GM18870 (cell line): ENCODE measurements at regions not wholly inside any gene's neighbourhood (a gene's known extent, or its start where the extent isn't known, plus 50 kb on each side); places are given as distances from the start of the nearest gene placed in this dataset.
"Not testable (repeated sequence)": the region's sequence is repeated elsewhere in the genome, so short reads cannot be mapped to it uniquely, and the experiment has no call there.

Experiments
- ATAC-seq: cut with Tn5 transposase; IDR thresholded peaks from one replicate; pipeline ENCODE4 v1.9.1; 2021; ENCODE audit warnings: moderate library complexity; ENCODE audit not compliant: unreplicated experiment

GRCh38 chr5:90338712-90339372, 70.7 kb downstream of the CETN3 start:
- ATAC-seq = peak; percentile 96

GRCh38 chr5:90337449-90338052, 72.0 kb downstream of the CETN3 start:
- no peak for ATAC-seq

GRCh38 chr5:90336752-90337151, 72.8 kb downstream of the CETN3 start:
- no peak for ATAC-seq

- no peak for ATAC-seq
These were observed 74.8 kb downstream of the CETN3 start for GRCh38 chr5:90334741-90335140.

- ATAC-seq = no peak
These were observed 79.6 kb downstream of the CETN3 start for GRCh38 chr5:90329911-90330310.

- ATAC-seq = no peak
These were observed 82.6 kb downstream of the CETN3 start for GRCh38 chr5:90326995-90327394.

- no peak for ATAC-seq
These were observed 84.5 kb downstream of the CETN3 start for GRCh38 chr5:90325093-90325492.

- not testable (repeated sequence) for ATAC-seq
These were observed 89.2 kb downstream of the CETN3 start for GRCh38 chr5:90320348-90320747.

- no peak for ATAC-seq
These were observed 97.5 kb downstream of the CETN3 start for GRCh38 chr5:90312027-90312426.

GRCh38 chr5:90311401-90311800, 98.2 kb downstream of the CETN3 start:
- ATAC-seq = no peak

GRCh38 chr5:90308787-90309585, 100.6 kb downstream of the CETN3 start:
- no peak for ATAC-seq

GRCh38 chr5:90307782-90308181, 101.8 kb downstream of the CETN3 start:
- no peak for ATAC-seq

- no peak for ATAC-seq
These were observed 102.2 kb downstream of the CETN3 start for GRCh38 chr5:90307322-90307721.

GRCh38 chr5:90306613-90307012, 102.9 kb downstream of the CETN3 start:
- ATAC-seq = no peak

GRCh38 chr5:90305041-90305720, 104.4 kb downstream of the CETN3 start:
- no peak for ATAC-seq

- no peak for ATAC-seq
These were observed 108.3 kb downstream of the CETN3 start for GRCh38 chr5:90301248-90301647.

GRCh38 chr5:90297045-90297764, 112.4 kb downstream of the CETN3 start:
- no peak for ATAC-seq

GRCh38 chr5:90294604-90295003, 115.0 kb downstream of the CETN3 start:
- no peak for ATAC-seq

- ATAC-seq = no peak
These were observed 115.6 kb downstream of the CETN3 start for GRCh38 chr5:90293931-90294330.

GRCh38 chr5:90290648-90291047, 118.9 kb downstream of the CETN3 start:
- ATAC-seq = no peak

- no peak for ATAC-seq
These were observed 119.7 kb downstream of the CETN3 start for GRCh38 chr5:90289837-90290236.
